Kidney (tissue), 13 donors: ENCODE measurements at regions not wholly inside any gene's neighbourhood (a gene's known extent, or its start where the extent isn't known, plus 50 kb on each side); places are given as distances from the start of the nearest gene placed in this dataset.

Source experiments
- DNase-seq, 5 donors: peaks; one replicate each; pipeline ENCODE4 v3.0.0-alpha.2; 2013 to 2020
- FAIRE-seq: peaks from 2 replicates; lab custom pipeline; 2012; peaks lifted over from hg19 to GRCh38; lab: Jason Lieb, UNC
- H3K27ac ChIP-seq, 2 donors: one replicate each; pipeline ENCODE4 v1.7.0; 2013; ENCODE audit warnings: low read depth in 2 of 2, low read length in 2 of 2, inconsistent platforms in 1 of 2
- H3K27me3 ChIP-seq: one replicate; pipeline ENCODE4 v1.7.1; 2013; ENCODE audit warnings: low read length, inconsistent platforms; ENCODE audit not compliant: control insufficient read depth, insufficient read depth
- H3K36me3 ChIP-seq, 3 donors: one replicate each; pipeline versions ENCODE4 v1.7.0 to v1.7.1; 2013; ENCODE audit warnings: low read length in 3 of 3, control low read depth in 1 of 3, inconsistent platforms in 1 of 3; ENCODE audit not compliant: insufficient read depth in 3 of 3, control insufficient read depth in 2 of 3
- H3K4me1 ChIP-seq, 3 donors: one replicate each; pipeline versions ENCODE4 v1.7.0 to v1.7.1; 2013; ENCODE audit warnings: low read length in 3 of 3, inconsistent platforms in 1 of 3, low read depth in 1 of 3; ENCODE audit not compliant: control insufficient read depth in 2 of 3, insufficient read depth in 2 of 3
- H3K4me3 ChIP-seq, 3 donors: one replicate each; pipeline versions ENCODE4 v1.7.0 to v1.8.1; 2013; ENCODE audit warnings: low read length in 3 of 3, control low read depth in 1 of 3, inconsistent platforms in 1 of 3
- H3K9ac ChIP-seq, 3 donors: one replicate each; pipeline versions ENCODE4 v1.7.0 to v1.7.1; 2013; ENCODE audit warnings: low read length in 3 of 3, control low read depth in 1 of 3, inconsistent platforms in 1 of 3
- H3K9me3 ChIP-seq, 3 donors: one replicate each; pipeline versions ENCODE4 v1.7.0 to v1.7.1; 2013; ENCODE audit warnings: low read length in 3 of 3, control low read depth in 1 of 3, inconsistent platforms in 1 of 3; ENCODE audit not compliant: control insufficient read depth in 2 of 3, insufficient read depth in 1 of 3
- CTCF ChIP-seq: IDR thresholded peaks from 3 replicates; pipeline ENCODE4 v1.5.1; 2012; ENCODE audit warnings: mild to moderate bottlenecking, moderate library complexity, borderline replicate concordance; ENCODE audit not compliant: insufficient read depth; ENCODE audit errors: extremely low read depth
- intact Hi-C: fragments of 100-400 bp; cut with DNase I; formaldehyde crosslinking; loops from one replicate; pipeline ENCODE4 v1.11.1; 2022
- donor health status: control.
- donor health status: control.
- donor health status: control.
- donor health status: control.
- donor health status: control.
- donor health status: DM: yes; HTN: yes; CAD: no.
- donor health status: Normal renal cell carcinoma (clear cell type).

GRCh38 chr2:65583061-65583460 lies 150.7 kb upstream of the SPRED2 start:
- Histone ChIP-seq H3K27ac (no peak overlapping the region), H3K4me3 (no peak overlapping the region), H3K36me3 (no peaks in the 10 kb centered on the region), H3K9me3 (no peaks in the 10 kb centered on the region), H3K27me3 (no peaks in the 10 kb centered on the region), H3K9ac (no peak overlapping the region), H3K4me1 (no peaks in the 10 kb centered on the region)
- DNase-seq (no peak), FAIRE-seq (no peak)
- intact Hi-C loops, result no loop called here
- TF ChIP-seq CTCF, result no peak

- DNase-seq (no peak), FAIRE-seq (no peak)
- Histone ChIP-seq H3K27me3 (no peaks in the 10 kb centered on the region), H3K36me3 (no peaks in the 10 kb centered on the region), H3K27ac (no peak overlapping the region), H3K9me3 (no peaks in the 10 kb centered on the region), H3K4me1 (no peaks in the 10 kb centered on the region), H3K9ac (no peak overlapping the region), H3K4me3 (no peak overlapping the region)
- no peak for TF ChIP-seq CTCF
- intact Hi-C loops, result no loop called here
Observed at GRCh38 chr2:65582364-65582763, 150.0 kb upstream of the SPRED2 start.

DNA sequence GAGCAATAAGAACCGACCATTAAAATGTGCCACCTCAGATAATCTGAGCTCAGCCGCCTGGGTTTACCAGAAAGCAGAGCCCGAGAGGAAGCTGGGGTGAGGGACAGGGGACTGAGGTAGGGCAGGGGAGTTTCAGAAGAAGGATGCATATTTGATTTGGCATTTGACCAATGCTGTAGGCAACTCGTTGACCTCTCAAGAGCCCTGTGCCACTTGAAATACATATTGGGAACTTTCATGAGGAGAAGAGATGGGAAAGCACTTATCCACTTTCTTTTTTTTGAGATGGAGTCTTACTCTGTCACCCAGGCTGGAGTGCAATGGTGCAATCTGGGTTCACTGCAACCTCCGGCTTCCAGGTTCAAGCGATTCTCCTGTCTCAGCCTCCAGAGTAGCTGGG lies 148.4 kb upstream of the SPRED2 start:
- H3K36me3 ChIP-seq, result no peaks in the 10 kb centered on the region
- H3K9ac ChIP-seq, result no peak overlapping the region
- no peaks in the 10 kb centered on the region for H3K9me3 ChIP-seq
- TF ChIP-seq CTCF, result no peak
- no peak for DNase-seq
- no peak for FAIRE-seq
- no peak overlapping the region for H3K27ac ChIP-seq
- no peak overlapping the region for H3K4me3 ChIP-seq
- no peaks in the 10 kb centered on the region for H3K4me1 ChIP-seq
- intact Hi-C loops, result no loop called here
- no peaks in the 10 kb centered on the region for H3K27me3 ChIP-seq
